H9 (cell line): ENCODE measurements at regions not wholly inside any gene's neighbourhood (a gene's known extent, or its start where the extent isn't known, plus 50 kb on each side); places are given as distances from the start of the nearest gene placed in this dataset.

Experiments
- DNase-seq: peaks from one replicate; pipeline ENCODE4 v3.0.0-alpha.2; 2017
- H2AFZ ChIP-seq: one replicate; pipeline ENCODE4 v1.6.1; 2013; ENCODE audit warnings: mild to moderate bottlenecking, low read length, control low read depth, moderate library complexity
- H2AK5ac ChIP-seq: 2 replicates; pipeline ENCODE4 v1.6.1; 2013; ENCODE audit warnings: low read length, control low read depth, mixed read lengths; ENCODE audit not compliant: insufficient read length
- H2BK120ac ChIP-seq: one replicate; pipeline ENCODE4 v1.6.1; 2013; ENCODE audit warnings: low read depth, mild to moderate bottlenecking, low read length, control low read depth, inconsistent platforms; ENCODE audit not compliant: poor library complexity, severe bottlenecking
- H2BK12ac ChIP-seq: 2 replicates; pipeline ENCODE4 v1.6.1; 2013; ENCODE audit warnings: low read length, control low read depth, mixed read lengths, low read depth; ENCODE audit not compliant: insufficient read length
- H2BK15ac ChIP-seq: 2 replicates; pipeline ENCODE4 v1.6.1; 2013; ENCODE audit warnings: low read depth, low read length, control low read depth
- H2BK20ac ChIP-seq: one replicate; pipeline ENCODE4 v1.6.1; 2013; ENCODE audit warnings: low read depth, mild to moderate bottlenecking, low read length, control low read depth, inconsistent platforms; ENCODE audit not compliant: poor library complexity, severe bottlenecking
- H2BK5ac ChIP-seq: 2 replicates; pipeline ENCODE4 v1.6.1; 2013; ENCODE audit warnings: low read length, control low read depth, mixed read lengths; ENCODE audit not compliant: insufficient read length
- H3K14ac ChIP-seq: 2 replicates; pipeline ENCODE4 v1.6.1; 2013; ENCODE audit warnings: low read length, control low read depth; ENCODE audit not compliant: insufficient read depth
- H3K18ac ChIP-seq: 2 replicates; pipeline ENCODE4 v1.6.1; 2013; ENCODE audit warnings: low read depth, mild to moderate bottlenecking, mixed read lengths, low read length, control low read depth; ENCODE audit not compliant: insufficient read length
- H3K23ac ChIP-seq: 2 replicates; pipeline ENCODE4 v1.6.1; 2013; ENCODE audit warnings: low read length, control low read depth, mixed read lengths, low read depth; ENCODE audit not compliant: insufficient read length
- H3K23me2 ChIP-seq: 2 replicates; pipeline ENCODE4 v1.6.1; 2013; ENCODE audit warnings: low read depth, mild to moderate bottlenecking, mixed read lengths, low read length, control low read depth; ENCODE audit not compliant: insufficient read length, poor library complexity, severe bottlenecking
- H3K27ac ChIP-seq: 2 replicates; pipeline ENCODE4 v1.5.1; 2013; ENCODE audit warnings: low read length, control low read depth, mixed read lengths, low read depth; ENCODE audit not compliant: insufficient read length
- H3K27me3 ChIP-seq: 2 replicates; pipeline ENCODE4 v1.6.1; 2013; ENCODE audit warnings: low read length, control low read depth, inconsistent platforms; ENCODE audit not compliant: insufficient read depth
- H3K4ac ChIP-seq: 2 replicates; pipeline ENCODE4 v1.6.1; 2013; ENCODE audit warnings: low read depth, mild to moderate bottlenecking, control low read depth, inconsistent platforms, low read length, moderate library complexity
- H3K4me1 ChIP-seq: 2 replicates; pipeline ENCODE4 v1.6.1; 2013; ENCODE audit warnings: low read length, control low read depth, inconsistent platforms; ENCODE audit not compliant: insufficient read depth
- H3K4me2 ChIP-seq: 2 replicates; pipeline ENCODE4 v1.6.1; 2013; ENCODE audit warnings: low read length, control low read depth, mixed read lengths; ENCODE audit not compliant: insufficient read length, insufficient read depth
- H3K56ac ChIP-seq: 2 replicates; pipeline ENCODE4 v1.6.1; 2013; ENCODE audit warnings: low read depth, mild to moderate bottlenecking, mixed read lengths, low read length, control low read depth; ENCODE audit not compliant: insufficient read length
- H3K79me1 ChIP-seq: 2 replicates; pipeline ENCODE4 v1.6.1; 2013; ENCODE audit warnings: low read depth, mild to moderate bottlenecking, moderate library complexity, low read length, control low read depth, inconsistent platforms; ENCODE audit not compliant: insufficient read depth, poor library complexity, severe bottlenecking
- H3K79me2 ChIP-seq: 2 replicates; pipeline ENCODE4 v1.6.1; 2013; ENCODE audit warnings: low read length, control low read depth, inconsistent platforms; ENCODE audit not compliant: insufficient read depth
- H3K9ac ChIP-seq: 2 replicates; pipeline ENCODE4 v1.6.1; 2013; ENCODE audit warnings: low read length, control low read depth, mixed read lengths; ENCODE audit not compliant: insufficient read length; ENCODE audit errors: extremely low read depth
- H3K9me3 ChIP-seq: one replicate; pipeline ENCODE4 v1.6.1; 2013; ENCODE audit warnings: low read depth, low read length, inconsistent platforms; ENCODE audit not compliant: control insufficient read depth
- H3T11ph ChIP-seq: one replicate; pipeline ENCODE4 v1.6.1; 2013; ENCODE audit warnings: mild to moderate bottlenecking, low read length, control low read depth, inconsistent platforms
- H4K20me1 ChIP-seq: one replicate; pipeline ENCODE4 v1.6.1; 2013; ENCODE audit not compliant: control insufficient read depth, insufficient read length, insufficient read depth
- H4K5ac ChIP-seq: 2 replicates; pipeline ENCODE4 v1.6.1; 2013; ENCODE audit warnings: low read depth, mild to moderate bottlenecking, mixed read lengths, low read length, control low read depth; ENCODE audit not compliant: insufficient read length
- H4K8ac ChIP-seq: replicated peaks from 2 replicates; pipeline ENCODE4 v1.6.1; 2013; ENCODE audit warnings: low read length, control low read depth, mixed read lengths, low read depth; ENCODE audit not compliant: insufficient read length
- H4K91ac ChIP-seq: 2 replicates; pipeline ENCODE4 v1.6.1; 2013; ENCODE audit warnings: low read depth, mild to moderate bottlenecking, moderate library complexity, mixed read lengths, low read length, control low read depth; ENCODE audit not compliant: insufficient read length
- H3K27ac Mint-ChIP-seq, 3 experiments: 2 replicates in 2 of 3; 3 replicates in 1 of 3; pipeline ENCODE4 v1.8.0; 2020 to 2021; ENCODE audit warnings: mixed read lengths in 3 of 3, mild to moderate bottlenecking in 1 of 3, moderate library complexity in 1 of 3
- H3K27me3 Mint-ChIP-seq: 2 replicates; pipeline ENCODE4 v1.8.0; 2021; ENCODE audit warnings: low read depth, mild to moderate bottlenecking, moderate library complexity, mixed read lengths
- H3K36me3 Mint-ChIP-seq, 3 experiments: 2 replicates in 2 of 3; 3 replicates in 1 of 3; pipeline ENCODE4 v1.8.0; 2020 to 2021; ENCODE audit warnings: low read depth in 3 of 3, mixed read lengths in 3 of 3; ENCODE audit not compliant: insufficient read depth in 1 of 3
- H3K4me1 Mint-ChIP-seq, 2 experiments: 2 replicates each; pipeline ENCODE4 v1.8.0; 2020; ENCODE audit warnings: mixed read lengths in 2 of 2
- H3K4me3 Mint-ChIP-seq, 2 experiments: 2 replicates in 1 of 2; 3 replicates in 1 of 2; pipeline ENCODE4 v1.8.0; 2020 to 2021; ENCODE audit warnings: mild to moderate bottlenecking in 2 of 2, mixed read lengths in 2 of 2, moderate library complexity in 1 of 2
- H3K9me3 Mint-ChIP-seq, 2 experiments: 2 replicates in 1 of 2; 3 replicates in 1 of 2; pipeline ENCODE4 v1.8.0; 2020; ENCODE audit warnings: mild to moderate bottlenecking in 2 of 2, mixed read lengths in 2 of 2, moderate library complexity in 1 of 2
- CTCF ChIP-seq: fragments of 200-600 bp; sonication (generic); conservative IDR thresholded peaks from 3 replicates; pipeline ENCODE4 v1.8.0; 2021; ENCODE audit warnings: antibody characterized with exemption, mild to moderate bottlenecking
- WGBS: extraction: QIAGEN DNeasy Blood & Tissue Kit; methylation state at CpG from one replicate; pipeline ENCODE4 v1.1.7; 2013; ENCODE audit warnings: missing lambda C conversion rate, low lambda C conversion rate, mixed read lengths; ENCODE audit not compliant: insufficient read length; ENCODE audit errors: extremely low coverage; 5-methylcytosine and 5-hydroxymethylcytosine counted together

- no peak overlapping the region for H4K5ac ChIP-seq
- no peak overlapping the region for H3K56ac ChIP-seq
- no peaks in the 10 kb centered on the region for H3K79me1 ChIP-seq
- no peaks in the 10 kb centered on the region for H3K79me2 ChIP-seq
- Mint-ChIP-seq H3K9me3 (no peaks in the 10 kb centered on the region), H3K27me3 (peaks cover 6% of the 10 kb centered on the region), H3K4me1 (peaks cover 35 to 38% of the 10 kb centered on the region in 2 experiments), H3K27ac (no peak overlapping the region), H3K36me3 (no peaks in the 10 kb centered on the region), H3K4me3 (no peak overlapping the region)
- no peak overlapping the region for H3K14ac ChIP-seq
- no CpG with 5 or more reads among the region's 5 CpGs for WGBS
- no peak overlapping the region for H3K23ac ChIP-seq
- no peak overlapping the region for H2BK5ac ChIP-seq
- no peaks in the 10 kb centered on the region for H3K23me2 ChIP-seq
- no peak overlapping the region for H4K8ac ChIP-seq
- no peak overlapping the region for H3K4me2 ChIP-seq
- H3K27me3 ChIP-seq: no peaks in the 10 kb centered on the region
- no peak overlapping the region for H3K9ac ChIP-seq
- no peak overlapping the region for H3K27ac ChIP-seq
- no peak overlapping the region for H2AFZ ChIP-seq
- H3K9me3 ChIP-seq: no peaks in the 10 kb centered on the region
- H3T11ph ChIP-seq: no peak overlapping the region
- no peak overlapping the region for H3K18ac ChIP-seq
- no peak overlapping the region for H4K91ac ChIP-seq
- no peak overlapping the region for H2BK12ac ChIP-seq
- no peak overlapping the region for H2AK5ac ChIP-seq
- H4K20me1 ChIP-seq: no peaks in the 10 kb centered on the region
- H2BK15ac ChIP-seq: no peak overlapping the region
- DNase-seq: no peak
- no peak overlapping the region for H2BK120ac ChIP-seq
- no peak overlapping the region for H3K4ac ChIP-seq
- no peak overlapping the region for H2BK20ac ChIP-seq
- H3K4me1 ChIP-seq: peaks cover 11% of the 10 kb centered on the region
- TF ChIP-seq CTCF: no peak
Measured at GRCh38 chr6:148263961-148264360, 78.7 kb upstream of the SASH1 start.
